ENCODE measurements at regions not wholly inside any gene's neighbourhood (a gene's known extent, or its start where the extent isn't known, plus 50 kb on each side); places are given as distances from the start of the nearest gene placed in this dataset.
"Not testable (repeated sequence)": the region's sequence is repeated elsewhere in the genome, so short reads cannot be mapped to it uniquely, and the experiment has no call there.

DNA sequence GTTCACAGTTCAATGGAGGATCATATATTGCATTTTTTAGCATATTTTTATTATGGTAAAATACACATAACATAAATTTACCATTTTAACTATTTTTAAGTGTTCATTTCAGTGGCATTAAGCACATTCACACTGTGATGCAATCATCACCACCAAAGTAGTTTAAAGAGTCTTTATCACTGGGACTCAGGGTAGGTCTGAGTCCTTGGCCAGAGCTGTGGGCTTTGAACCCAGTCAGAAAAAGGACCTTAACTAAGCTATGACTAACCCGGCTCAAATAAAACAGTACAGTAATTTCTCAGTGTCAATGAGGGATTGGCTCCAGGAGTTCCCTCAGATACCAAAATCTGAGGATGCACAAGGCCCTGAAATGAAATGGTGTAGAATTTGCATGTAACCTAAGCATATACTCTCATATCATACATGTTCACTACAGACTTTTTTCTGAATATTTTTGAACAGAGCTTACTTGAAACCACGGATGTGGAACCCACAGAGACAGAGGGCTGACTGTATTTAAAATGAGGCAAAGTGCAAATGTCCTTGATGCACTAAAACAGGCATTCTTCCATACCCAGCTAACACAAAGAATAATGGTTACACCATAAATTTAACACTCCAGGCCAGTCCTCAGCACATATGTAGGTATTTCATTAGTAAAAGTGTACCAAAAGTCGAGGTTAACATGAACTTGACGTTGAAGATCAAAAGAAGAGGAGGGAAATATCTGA is 246.2 kb downstream of the LNPK start:
- no peak for DNase-seq

DNA sequence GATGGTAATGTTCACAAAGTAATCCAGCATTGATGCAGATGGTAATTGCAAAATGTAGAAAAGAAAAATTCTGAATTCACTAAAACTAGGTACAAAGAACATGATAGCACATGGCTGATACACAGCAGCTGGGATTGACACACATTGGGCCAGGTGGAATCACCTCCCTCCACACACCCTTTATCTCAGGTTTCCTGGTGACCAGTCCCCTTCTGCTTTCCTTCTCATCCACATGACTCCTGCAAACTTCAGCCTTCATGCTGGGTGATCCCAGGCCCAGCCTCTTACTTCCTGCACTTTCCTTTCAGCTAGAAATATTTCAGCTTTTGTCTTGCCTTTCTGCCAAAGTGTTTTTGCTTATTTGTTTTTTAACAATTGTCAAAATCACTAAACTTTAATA is 246.9 kb downstream of the LNPK start:
- no peak for DNase-seq

DNA sequence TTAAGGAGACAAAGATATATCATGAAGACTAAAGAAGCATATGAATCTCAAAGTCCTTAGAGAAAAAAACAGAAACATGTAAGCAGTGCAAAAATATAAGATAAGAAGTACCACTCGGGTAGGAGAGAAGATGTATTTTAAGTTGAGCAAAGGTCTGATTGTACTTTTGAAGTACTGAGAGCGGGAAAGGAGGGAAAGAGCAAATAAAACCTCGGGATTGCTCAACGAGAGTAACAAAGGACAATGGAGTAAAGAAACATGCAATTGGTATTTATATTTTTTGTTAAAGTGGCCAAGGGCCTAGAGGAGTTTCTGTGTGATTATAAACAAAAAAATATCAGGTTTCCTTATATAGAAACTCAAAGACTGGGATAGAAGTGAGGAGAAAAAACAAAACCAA is 251.9 kb downstream of the LNPK start:
- DNase-seq = no peak

DNA sequence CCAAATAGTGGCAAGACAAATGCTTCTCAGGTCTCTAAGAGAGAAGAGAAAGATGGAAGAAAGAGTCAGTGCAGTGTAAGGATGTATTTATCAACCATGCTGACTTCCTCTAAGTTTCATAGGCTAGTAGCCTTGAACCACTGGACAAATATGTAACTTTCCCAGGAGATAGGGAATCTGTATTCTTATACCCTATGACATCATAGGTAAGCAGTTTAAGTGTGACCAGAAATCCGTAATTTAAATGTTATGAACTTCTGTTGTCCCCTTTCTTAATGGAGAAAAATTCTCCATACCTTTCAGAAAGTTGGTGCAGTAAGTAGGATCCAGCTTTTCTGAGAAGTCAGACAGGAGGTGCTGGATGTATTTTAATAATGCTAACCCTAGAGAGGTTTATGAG is 256.2 kb downstream of the LNPK start:
- no peak for DNase-seq

DNA sequence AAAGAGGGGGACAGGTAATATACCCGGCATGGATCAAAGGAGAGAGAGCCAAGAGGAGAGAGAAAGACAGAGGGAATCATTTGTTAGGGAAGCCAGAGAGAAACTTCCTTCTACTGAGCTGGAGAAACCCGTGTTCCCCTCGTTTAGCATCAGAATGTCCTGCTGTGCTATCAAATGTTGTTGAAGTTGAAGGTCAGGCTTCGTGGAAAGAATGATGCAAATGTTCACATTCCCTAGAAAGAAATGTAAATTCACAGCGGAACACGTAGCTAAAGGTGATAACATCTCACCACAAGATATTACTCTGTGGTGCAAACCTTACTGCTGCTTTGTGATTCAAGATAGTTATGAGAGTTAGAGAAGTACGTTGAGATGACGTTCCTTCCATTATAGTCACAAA is 258.1 kb downstream of the LNPK start:
- DNase-seq = no peak

DNA sequence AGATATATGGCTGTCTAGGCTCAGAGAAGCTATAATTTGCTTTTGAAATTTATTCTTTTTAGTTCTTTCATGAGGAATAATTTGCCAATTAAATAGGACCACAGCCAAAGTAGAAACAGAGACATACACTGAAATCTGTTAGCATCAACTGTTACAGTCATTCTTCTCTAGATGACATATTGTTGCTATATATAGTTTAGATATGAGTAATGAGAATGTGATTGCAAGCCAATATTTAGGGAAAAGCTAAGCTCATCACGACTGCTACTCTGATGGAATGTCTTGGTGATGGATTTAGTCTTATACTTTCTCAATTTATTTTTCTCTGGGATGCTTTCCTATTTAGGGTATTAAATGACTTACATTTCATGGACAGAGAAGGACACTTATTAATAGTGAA is 259.1 kb downstream of the LNPK start:
- no peak for DNase-seq

DNA sequence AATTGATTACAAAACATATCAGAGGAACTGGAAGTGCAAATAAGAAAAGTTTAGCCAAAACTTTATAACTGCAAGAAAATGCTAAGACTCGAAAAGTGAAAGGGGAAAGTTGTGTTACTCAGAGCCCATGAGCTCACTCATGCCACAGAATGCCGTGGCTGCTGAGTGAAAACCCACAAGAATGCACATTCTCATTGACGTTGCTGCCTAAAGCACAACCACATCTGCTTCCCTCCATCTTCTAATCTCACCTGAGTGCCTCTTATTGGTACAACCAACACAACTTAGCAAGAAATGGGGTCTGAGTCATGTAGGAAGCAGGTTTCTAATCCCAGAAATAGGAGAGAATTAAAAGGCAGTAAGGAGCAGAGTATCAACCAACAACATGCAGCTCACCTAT is 259.7 kb downstream of the LNPK start:
- DNase-seq = no peak

DNA sequence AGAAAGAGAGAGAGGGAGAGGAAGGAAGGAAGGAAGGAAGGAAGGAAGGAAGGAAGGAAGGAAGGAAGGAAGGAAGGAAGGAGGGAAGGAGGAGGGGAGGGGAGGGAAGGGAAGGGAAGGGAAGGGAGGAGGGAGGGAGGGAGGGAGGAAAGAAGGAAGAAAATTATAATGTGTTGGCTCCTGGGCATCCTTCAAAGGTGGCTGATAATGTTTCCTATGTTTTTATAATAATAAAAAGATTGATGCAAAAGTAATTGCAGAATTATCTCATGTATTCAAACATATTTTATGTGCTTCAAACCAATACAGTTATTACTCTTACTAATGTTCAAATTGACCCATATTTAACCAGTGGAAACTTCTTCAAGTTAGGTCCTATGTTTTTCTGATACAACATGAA is 260.9 kb downstream of the LNPK start:
- DNase-seq = no peak

DNA sequence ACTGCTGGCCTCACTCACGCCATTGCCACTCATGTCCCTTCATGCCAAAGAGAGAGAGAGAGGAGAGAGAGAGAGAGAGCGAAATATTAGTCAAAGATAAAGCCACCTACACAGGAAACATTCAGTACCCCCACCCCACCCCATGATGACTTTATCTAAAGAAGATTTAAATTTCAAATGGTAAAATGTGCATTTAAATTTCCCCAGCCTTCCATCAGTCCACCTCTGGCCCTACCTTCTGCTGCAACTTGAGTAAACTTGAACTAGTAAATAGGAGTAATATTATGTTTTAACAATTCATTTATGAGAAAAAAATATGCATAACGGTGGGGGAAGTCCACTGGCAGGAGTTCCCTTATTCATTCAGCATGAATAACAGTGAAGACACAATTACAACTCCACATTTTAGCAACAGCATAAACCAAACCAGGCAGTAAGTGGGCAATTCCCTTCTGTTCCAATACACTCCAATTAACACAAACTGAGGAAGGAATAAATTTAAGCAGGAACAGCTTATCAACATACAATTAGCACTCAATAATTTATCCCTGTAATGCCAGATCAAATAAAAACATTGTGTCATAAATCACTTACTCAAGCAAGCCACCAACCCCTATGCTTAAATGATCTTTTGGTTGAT is 264.2 kb downstream of the LNPK start:
- DNase-seq = no peak

DNA sequence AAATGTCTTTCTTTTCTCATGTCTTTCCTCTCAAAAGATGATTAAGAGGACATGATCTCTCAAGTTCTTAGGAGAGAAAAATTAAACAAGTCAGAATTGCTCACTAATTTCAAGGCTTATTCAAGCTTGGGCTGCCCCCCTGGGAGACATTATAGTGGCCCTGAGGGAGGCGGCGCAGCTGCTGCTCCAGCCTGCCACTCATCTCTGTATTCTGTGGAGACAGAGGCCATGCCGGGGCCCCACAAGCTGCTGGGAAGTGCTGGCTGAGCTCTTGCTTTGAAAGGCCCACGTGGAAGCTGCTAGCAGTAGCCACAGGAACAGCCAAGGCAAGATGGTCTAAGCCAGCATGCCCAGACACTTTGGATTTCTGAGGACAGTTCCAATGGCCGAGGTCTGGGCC is 267.4 kb downstream of the LNPK start:
- DNase-seq = no peak

DNA sequence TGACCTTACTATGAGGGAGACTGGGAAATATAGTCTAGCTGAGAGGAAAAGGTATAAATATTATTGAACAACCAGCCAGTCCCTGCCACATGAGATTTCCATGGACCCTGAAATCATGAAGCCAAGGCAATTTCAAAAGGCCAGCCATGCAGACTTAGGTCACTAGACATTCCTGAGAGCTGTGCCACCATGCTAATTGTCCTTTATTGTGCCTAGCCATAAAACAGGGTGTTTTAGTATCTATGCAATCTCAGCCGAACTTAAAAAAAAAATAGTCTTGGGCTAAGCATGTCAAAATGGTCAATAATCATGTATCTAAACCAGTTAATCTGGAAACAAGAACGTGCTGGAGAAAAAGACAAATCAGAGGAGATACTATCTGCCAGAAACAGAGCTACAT is 269.5 kb downstream of the LNPK start:
- DNase-seq = no peak

DNA sequence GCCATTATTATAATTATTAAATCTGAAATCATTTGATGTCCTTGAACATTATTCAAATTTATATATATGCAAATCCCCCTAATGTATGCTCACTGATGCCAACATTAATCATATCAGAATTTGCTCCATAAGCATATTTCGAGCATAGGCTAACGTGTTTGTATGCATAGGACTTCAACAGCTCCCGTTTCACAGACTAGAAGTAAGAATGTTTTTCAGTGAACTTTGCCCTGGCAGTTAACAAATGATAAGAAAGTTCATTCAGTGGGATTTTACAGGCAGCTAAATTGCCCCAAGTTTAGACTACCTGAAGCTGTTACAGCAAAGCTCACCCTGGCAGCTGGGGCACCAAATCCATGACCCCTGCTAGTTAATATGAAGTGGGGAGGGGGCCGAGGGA is 272.0 kb downstream of the LNPK start:
- DNase-seq = no peak

DNA sequence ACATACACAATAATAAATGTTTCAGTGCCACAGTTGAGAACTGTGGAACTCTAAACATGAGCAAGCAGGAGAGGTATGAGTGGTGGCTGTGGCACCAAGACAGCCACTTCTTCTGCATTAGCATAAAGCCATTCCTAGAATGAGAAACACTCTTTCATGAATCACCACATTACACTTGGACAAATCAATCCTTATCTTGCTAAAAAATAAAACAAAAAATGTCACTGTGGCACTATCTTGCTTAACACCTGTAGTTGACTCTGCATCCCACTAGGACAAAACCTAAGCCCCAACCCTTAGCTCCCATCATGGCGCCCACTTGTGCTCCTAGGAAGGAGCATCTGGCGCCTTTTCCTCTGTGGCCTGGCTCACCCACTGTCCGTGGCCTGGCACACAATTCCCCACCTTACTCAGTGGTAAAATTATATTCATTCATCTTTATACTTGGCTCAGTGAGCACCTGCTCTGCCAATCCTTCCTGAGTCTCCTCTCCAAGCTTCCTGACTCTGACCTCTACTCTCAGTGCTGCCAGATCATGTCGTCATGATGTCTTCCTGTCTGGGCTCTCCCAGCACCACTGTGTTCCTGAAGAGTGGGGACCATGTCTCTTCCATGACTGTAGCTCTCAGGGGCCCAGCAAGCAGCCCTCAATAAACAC is 272.9 kb downstream of the LNPK start:
- no peak for DNase-seq

DNA sequence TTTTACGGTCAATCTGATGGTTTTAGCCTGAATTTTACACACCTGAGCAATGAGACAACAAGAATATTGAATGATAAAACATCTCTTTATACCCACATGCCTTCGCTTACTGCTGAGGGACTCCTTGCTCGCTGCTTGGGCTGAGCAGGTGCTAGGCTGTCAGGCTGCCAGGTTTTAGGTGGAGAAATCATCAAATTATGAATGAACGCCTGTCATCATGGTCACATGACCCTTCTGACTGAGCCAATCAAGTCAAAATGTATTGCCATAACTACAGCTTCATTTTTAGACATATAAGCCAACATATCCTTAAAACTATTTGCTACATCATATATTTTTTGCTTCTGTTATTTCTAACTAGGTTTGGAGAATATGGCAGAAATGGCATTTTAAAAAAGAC is 274.0 kb downstream of the LNPK start:
- no peak for DNase-seq

DNA sequence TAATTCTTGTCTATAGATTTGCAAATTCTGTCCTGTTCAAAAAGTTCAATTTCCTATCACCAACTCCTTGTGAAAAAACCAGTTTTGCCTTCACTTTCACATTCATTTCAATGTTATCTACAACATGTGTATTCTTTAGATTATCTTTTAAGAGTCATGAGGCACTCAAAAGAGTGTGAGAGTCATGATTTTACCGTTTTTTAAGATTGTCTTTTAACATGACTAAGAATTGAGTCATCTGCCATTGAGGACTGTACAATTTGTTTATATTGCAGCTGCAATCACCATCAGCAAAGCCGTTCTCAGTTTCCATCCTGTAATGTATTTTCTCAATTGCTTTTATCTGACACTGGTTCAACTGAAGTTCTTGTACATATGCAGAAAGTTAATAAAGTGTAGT is 275.8 kb downstream of the LNPK start:
- no peak for DNase-seq

DNA sequence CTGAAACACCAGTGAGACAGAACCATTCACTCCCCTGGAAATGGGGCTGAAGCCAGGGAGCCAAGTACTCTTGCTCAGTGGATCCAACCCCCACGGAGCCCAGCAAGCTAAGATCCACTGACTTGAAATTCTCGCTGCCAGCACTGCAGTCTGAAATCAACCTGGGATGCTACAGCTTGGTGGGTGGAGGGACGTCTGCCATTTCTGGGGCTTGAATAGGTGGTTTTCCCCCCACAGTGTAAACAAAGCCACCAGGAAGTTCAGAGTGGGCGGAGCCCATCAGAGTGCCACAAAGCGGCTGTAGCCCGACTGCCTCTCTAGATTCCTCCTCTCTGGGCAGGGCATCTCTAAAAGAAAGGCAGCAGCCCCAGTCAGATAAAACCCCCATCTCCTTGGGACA is 292.8 kb downstream of the LNPK start:
- no peak for DNase-seq

DNA sequence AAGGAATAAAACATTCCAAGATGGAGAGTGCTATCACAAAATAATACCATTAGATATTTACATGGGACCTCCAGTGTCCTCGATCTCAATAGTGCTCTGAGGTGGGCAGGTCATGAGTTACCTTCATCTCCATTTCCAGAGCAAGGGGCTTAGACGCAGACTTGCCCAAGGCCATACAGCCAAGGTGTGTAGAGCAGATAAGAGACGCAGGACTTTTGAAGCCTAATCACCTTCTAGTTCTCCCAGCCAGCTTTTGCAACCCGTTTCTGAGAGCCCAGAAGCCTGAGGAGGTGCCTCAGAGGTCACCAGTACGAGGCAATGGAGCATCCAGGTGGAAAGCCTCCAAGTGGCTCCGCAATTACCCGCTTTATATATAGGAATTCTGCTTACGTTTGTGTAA is 294.7 kb downstream of the LNPK start:
- no peak for DNase-seq

DNA sequence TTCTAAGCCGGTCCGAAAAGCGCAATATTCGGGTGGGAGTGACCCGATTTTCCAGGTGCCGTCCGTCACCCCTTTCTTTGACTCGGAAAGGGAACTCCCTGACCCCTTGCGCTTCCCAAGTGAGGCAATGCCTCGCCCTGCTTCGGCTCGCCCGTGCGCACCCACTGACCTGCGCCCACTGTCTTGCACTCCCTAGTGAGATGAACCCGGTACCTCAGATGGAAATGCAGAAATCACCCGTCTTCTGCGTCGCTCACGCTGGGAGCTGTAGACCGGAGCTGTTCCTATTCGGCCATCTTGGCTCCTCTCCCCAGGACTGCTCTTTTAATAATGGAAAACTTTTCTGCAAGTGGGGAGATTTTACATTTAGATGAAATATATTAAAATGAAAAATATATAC is 297.5 kb downstream of the LNPK start:
- not testable (repeated sequence) for DNase-seq

DNA sequence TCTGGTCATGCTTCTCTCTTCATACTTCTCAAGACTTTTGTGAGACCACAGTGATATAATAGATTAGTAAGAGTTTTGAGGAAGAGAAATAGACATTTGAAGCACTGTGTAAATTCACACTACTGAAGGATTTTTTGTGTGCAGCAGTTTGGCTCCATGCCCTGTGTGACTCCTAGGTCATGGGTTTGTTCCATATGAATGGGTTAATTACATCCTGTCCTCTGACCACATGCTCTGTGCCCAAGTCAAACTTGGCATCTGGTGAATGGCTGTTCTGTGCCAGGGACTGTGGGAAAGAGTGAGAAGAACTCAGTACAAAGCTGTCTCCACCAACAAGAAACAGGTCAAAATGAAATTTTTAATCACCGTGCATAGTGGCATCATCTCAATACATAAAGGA is 304.0 kb downstream of the LNPK start:
- DNase-seq = no peak

DNA sequence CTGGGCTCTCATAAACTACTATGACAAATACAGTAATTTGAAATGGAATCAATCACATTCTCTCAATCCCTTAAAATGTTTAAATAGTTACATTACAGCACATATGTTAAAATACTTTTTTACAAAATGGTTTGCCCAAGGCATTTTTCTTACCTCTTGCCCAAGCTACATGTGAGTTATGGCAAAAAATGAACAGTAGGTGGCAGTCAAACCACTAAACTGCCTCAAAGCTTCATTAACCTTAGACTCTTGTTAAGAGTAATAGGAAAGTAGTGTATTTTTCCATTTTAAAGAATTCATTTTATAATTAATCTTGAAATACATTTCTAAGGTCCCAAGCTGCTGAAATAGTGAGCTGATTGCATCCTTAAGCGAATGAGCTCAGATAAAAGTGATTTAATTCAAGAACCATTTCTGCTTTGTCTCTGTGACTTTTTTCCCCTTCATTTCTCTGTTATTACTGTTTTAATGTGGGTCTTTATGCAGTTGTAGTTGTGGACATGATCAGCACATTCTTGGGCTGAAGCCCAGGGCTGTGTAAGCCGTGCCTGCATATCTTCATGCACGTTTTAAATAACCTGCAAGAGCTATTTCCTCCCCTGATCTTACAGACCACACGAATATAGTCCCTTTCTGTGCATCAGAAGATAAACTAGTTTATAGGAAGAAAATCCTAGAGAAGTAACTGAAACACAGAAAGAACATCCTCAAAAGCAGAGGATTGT is 311.8 kb downstream of the LNPK start:
- peak; percentile 2 for DNase-seq

DNA sequence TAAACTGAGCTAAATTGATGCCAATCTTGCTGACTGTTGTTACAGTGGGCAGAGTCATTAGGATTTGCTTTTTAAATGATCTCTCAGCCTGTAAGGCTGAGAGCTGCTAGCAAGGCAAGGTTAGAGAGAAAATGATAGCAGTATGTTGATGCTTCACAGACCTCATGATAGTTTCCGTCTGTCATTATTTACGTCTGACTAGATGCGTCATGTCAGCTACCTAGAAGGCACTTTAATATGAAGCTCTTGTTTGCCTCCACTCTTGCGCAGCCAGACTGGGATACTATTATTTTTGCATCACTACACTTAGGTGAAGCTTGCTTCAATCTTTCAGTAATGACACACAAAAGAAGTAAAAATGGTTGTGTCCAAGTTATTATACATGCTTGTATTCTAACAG is 313.8 kb downstream of the LNPK start:
- no peak for DNase-seq

DNA sequence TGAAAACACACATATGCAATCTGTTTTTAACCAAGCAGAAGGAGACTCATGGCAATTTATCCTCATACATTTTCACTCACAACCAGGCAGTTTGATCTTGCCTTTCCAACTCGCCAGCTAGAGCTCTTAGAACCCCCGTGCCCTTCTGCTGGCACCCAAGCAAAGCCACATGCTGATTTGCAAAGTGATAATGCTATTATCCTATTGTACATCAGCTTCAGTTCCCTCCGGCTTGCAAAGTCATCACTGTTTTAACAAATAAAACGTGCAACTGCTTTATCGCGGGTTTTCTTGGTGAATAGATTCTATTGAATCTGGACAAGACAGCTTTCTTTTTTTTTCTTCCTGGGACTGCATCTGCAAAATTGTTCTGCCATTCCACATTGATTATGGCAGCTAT is 314.6 kb downstream of the LNPK start:
- DNase-seq = no peak

DNA sequence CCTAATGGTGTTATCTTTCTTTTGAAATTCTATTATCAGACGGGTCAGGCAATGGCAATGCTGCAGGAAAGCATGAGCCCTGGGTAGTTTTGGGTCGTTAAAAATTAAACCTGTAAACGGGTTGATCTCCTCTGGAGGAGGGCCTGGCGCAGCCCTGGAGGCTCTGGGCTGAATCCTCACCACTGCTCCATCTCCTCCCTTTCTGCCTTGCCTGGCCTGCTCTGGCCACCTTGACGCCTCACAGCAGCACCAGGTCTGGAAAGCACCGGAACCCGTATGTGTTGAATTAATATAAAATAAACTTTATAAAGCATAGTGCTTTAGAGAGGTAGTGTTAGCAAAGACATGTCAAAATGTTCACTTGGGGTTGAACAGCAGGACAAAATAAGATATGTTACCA is 316.1 kb downstream of the LNPK start:
- no peak for DNase-seq

DNA sequence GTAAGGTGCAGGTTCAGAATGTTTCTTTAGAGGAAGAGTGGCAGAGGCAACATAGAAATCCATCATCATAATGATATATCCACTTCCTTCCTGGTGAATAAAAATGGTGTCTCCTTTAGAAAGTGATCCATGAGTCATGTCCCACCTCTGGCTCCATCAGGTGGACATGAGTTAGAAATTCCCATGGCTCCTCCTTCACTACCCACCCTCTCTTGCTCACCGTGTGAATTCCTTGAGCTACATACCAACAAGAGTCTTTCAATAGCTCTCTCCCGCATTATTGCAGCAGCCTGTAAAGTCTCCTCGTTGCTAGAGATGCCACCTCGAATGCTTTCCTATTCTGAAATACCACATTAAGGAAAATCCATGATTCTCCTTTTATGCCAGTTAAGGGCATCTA is 317.6 kb downstream of the LNPK start:
- no peak for DNase-seq

Measured in effector CD4-positive, alpha-beta T cell (primary cell).